ENCODE measurements at regions not wholly inside any gene's neighbourhood (a gene's known extent, or its start where the extent isn't known, plus 50 kb on each side); places are given as distances from the start of the nearest gene placed in this dataset.

- DNase-seq (ENCODE audit: low read depth): no peak
Observed at GRCh38 chr21:24336491-24336890, 1270.8 kb downstream of the MRPL39 start.

DNA sequence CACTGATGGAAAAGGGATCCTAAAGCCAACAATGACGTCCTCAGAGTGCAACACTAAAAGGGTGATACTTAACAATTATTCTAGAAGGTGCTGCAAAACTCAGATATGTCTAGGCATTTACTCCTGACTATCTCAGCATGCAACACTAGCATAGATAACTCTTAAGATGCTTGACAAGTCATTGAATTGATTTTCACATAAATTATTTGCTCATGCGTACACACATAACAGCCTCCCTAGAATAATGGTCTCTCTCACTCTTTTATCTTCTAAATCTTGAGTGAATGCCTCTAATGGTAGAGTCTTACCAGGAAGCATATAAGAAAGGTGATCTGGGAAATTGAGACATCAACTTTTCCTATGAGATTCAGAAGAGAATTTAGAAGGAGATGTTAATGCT, 1283.7 kb downstream of the MRPL39 start:
- DNase-seq (ENCODE audit: low read depth): no peak

DNA sequence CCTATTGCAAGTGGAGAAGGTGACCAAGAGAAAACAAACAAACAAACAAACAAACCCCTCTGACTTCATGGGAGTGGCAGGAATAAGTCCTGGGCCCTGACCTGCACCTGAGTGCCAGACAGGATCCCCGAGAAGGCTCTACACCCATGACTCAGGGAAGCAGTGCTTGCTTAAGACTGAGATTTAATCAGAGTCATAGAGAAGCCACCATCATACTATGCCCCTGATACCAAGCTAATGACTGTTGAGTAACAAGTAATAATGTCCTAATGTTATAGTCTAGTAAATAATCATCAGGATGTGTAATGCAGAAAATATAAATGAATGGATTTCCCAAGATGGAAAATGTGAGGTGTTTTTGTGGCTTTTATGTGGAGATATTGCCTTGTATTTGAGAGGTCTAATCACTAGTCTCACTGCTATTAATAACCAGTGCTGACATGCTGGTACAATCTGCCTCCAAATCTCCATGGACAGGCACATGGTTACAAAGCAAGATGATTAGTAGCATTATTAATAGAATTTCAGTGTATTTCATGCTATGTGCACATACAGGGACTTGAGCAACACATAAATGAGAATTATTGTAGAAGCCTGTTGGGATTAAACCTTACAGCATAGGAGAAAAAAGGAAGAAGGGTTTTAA, 1290.9 kb downstream of the MRPL39 start:
- DNase-seq (ENCODE audit: low read depth): no peak

GRCh38 chr21:24310788-24311187, 1296.5 kb downstream of the MRPL39 start:
- DNase-seq (ENCODE audit: low read depth): no peak

- DNase-seq (ENCODE audit: low read depth): no peak
Observed at GRCh38 chr21:24308183-24308582, 1299.1 kb downstream of the MRPL39 start.

DNA sequence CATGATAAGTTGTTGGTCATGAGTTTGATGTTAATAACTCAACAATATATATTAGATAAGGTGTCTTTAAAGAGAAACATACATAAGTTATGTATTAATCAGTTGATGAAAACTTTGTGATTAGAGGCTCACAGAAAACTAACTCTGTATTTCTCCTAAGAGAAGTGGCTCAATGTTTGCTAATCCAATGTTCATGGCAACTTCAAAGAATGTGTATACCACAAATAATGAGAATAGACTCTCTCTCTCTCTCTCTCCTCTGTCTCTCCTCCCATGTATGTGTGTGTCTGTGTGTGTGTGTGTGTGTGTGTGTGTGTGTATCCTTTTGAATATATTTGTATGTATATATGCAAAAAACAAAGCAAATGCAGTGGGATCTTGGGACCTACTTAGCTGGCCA, 1304.9 kb downstream of the MRPL39 start:
- DNase-seq (ENCODE audit: low read depth): no peak

DNA sequence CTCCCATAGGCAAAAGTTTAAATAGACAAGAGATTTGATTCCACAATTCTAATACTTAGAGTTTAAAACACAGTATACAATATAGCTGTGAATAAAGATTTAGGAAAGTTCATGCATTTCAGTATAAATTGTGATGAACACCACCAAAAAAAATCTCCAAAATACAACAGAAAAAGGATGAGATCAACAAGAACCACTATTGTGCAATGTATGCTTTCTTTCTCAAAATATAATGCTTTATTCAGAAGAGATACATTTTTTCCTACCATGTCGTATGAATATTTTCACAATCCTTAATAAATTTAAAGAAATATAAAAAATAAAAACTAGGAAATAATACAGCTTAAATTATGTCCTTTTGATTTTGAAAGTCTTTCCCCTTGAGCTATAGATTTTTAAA, 1309.2 kb downstream of the MRPL39 start:
- no peak for DNase-seq (ENCODE audit: low read depth)

DNA sequence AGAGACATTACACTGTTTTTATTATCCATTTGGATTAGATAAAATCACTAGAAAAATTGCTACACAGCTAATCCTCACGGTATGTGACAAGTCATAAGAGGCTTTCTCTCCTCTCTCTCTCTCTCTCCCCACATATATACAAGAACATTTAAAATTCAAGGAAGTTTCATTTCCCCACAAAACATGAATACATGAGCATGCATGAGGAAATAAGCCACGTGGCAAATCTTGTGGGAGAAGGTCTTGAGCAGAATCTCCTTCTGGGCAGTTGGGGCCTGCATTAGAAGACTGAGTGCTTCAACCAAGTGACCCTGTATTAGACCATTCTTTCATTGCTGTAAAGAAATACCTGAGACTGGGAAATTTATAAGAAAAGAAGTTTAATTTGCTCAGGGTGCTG, 1313.1 kb downstream of the MRPL39 start:
- no peak for DNase-seq (ENCODE audit: low read depth)

GRCh38 chr21:24290151-24290833, 1317.0 kb downstream of the MRPL39 start:
- peak; percentile 1 for DNase-seq (ENCODE audit: low read depth)

GRCh38 chr21:24289539-24289938, 1317.7 kb downstream of the MRPL39 start:
- DNase-seq (ENCODE audit: low read depth): no peak

GRCh38 chr21:24280596-24280995, 1326.7 kb downstream of the MRPL39 start:
- DNase-seq (ENCODE audit: low read depth): no peak

DNA sequence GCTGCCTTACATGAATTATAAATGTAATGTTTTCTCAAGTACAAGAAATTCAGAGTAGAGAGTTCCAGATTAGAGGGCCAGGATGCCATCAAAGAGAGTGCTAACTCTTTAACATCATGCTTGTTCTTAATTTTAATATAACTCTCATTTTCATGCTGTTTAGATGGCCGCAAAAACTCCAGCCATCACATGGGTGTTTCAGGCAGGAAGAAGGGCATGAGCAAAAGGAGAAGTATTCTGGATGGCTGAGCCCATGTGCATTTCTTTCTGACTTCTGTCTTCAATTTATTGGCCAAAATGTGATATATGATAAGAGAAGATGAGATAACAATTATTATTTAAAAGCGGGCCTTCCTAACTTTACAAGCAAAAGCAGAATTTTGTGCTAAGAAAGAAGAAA, 1328.6 kb downstream of the MRPL39 start:
- DNase-seq (ENCODE audit: low read depth): no peak

GRCh38 chr21:24276204-24276603, 1331.1 kb downstream of the MRPL39 start:
- no peak for DNase-seq (ENCODE audit: low read depth)

- no peak for DNase-seq (ENCODE audit: low read depth)
Observed at GRCh38 chr21:24275616-24276015, 1331.7 kb downstream of the MRPL39 start.

DNA sequence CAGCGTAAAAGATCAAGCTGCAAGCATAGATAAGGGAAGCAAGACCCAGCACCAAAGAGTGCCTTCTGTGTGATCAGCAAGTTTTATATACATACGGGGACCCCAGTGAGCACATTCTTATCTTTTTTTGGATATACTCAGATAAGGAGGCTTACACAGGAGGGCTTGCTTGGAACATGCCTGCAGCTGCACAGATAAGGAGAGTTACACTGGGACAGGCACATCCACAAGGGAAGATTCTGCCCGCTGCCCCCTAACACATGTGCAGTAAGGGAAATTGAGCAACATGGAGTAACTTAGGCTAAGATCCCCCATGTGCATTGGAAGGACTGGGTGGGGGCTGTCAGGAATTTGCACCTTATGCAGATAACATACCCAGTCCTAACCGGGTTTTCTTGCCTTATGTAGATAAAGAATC, 1334.8 kb downstream of the MRPL39 start:
- DNase-seq (ENCODE audit: low read depth): no peak

DNA sequence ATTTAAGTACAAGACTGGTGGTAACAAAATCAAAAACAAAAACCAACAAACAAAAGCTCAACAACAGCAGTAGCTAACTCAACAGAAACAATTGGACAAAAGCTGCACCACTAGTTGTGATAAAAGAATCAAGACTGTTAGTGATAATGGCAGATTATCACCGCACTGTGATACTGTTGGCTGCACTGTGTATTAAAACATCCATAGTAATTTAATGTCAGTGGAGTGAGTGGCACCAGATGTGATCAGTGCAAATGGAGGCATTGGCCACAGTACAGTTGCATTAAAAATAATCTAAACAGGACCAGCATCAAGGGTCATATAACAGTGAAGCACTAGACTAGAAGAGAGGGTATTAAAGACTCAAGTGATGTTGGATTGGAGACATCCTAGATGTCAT, 1341.3 kb downstream of the MRPL39 start:
- DNase-seq (ENCODE audit: low read depth): no peak

DNA sequence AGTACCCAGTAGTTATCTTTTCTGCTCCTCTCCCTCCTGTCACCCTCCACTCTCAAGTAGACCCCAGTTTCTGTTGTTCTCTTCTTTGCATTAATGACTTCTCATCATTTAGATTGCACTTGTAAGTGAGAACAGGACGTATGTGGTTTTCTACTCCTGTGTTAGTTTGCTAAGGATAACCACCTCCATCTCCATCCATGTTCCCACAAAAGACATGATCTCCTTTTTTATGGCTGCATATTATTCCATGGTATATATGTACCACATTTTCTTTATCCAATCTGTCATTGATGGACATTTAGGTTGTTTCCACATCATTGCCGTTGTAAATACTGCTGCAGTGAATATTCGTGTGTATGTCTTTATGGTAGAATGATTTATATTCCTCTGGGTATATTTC, 1346.5 kb downstream of the MRPL39 start:
- no peak for DNase-seq (ENCODE audit: low read depth)

- DNase-seq (ENCODE audit: low read depth): no peak
Observed at GRCh38 chr21:24259241-24259640, 1348.0 kb downstream of the MRPL39 start.

- no peak for DNase-seq (ENCODE audit: low read depth)
Observed at GRCh38 chr21:24255591-24255990, 1351.7 kb downstream of the MRPL39 start.

- no peak for DNase-seq (ENCODE audit: low read depth)
Observed at GRCh38 chr21:24225431-24225830, 1381.8 kb downstream of the MRPL39 start.

GRCh38 chr21:24224422-24224821, 1382.9 kb downstream of the MRPL39 start:
- DNase-seq (ENCODE audit: low read depth): no peak

DNA sequence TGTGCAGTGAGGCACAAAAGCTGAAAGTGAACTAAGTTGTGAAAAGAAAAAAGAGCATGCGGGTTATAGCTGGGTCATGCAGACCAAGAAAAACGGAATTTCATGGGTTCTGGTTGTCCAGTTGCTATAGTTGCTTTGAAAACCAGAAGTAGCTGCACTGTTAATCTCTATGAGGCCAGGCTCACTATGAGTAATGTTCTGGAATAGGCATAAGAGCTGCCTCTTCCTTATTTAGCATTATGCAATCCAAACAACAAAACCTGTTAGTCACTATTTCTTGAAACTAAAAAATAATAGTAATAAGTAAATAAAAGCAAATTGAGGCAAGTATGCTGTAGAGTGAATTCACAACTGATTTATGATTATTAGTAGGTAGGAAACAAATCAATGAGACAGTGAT, 1383.7 kb downstream of the MRPL39 start:
- DNase-seq (ENCODE audit: low read depth): no peak

DNA sequence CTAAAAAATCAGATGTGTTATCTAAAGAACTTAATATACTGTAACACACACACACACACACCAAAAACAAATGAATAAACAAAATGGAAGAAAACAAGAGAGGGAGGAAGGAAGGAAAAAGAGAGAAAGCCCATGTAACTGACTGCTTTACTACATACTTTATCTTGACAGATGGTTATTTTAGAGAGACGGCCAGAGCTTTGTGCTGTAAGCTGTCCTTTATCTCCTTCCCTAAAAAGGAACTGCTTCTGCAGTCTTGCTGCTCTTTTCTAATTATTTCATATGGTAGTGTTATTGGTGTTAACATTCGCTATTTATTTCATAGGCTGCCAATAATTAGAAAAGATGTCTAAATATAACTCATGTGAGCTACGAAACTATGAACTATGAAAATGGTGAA, 1384.6 kb downstream of the MRPL39 start:
- no peak for DNase-seq (ENCODE audit: low read depth)

DNA sequence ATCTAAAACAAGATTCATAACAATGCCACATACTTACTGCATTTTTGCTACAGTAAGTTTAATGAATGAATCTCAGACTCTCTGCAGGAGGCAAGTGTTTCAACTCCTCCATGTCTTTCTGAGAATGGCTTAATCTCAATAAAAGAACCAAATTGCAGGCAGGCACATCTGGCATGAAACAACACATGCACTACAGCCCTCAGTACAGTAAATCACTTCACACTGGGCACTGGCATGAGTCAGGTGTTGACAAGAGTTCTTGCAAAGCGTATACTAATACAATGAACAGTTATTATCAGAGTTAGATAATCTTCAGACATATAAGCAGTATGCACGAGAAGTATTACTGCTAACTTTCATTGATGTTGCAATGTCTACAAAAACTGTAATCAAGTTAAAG, 1386.8 kb downstream of the MRPL39 start:
- no peak for DNase-seq (ENCODE audit: low read depth)
